Suprapubic skin (tissue), 4 donors: ENCODE measurements at regions not wholly inside any gene's neighbourhood (a gene's known extent, or its start where the extent isn't known, plus 50 kb on each side); places are given as distances from the start of the nearest gene placed in this dataset.
A peak's percentile ranks its signal among the peaks of the same experiment; 100 is the strongest.

Experiments used
- DNase-seq, 2 donors: peaks; one replicate each; pipeline ENCODE4 v3.0.0-alpha.2; 2019; ENCODE audit warnings: low spot score in 2 of 2
- H3K27ac ChIP-seq: fragments of 200-600 bp; sonication (generic); one replicate; pipeline ENCODE4 v1.5.1; 2019
- H3K27me3 ChIP-seq: fragments of 200-600 bp; sonication (generic); one replicate; pipeline ENCODE4 v1.5.1; 2019
- H3K36me3 ChIP-seq: fragments of 200-600 bp; sonication (generic); one replicate; pipeline ENCODE4 v1.5.1; 2019
- H3K4me1 ChIP-seq: fragments of 200-600 bp; sonication (generic); one replicate; pipeline ENCODE4 v1.5.1; 2019
- H3K4me3 ChIP-seq: fragments of 200-600 bp; sonication (generic); one replicate; pipeline ENCODE4 v1.5.1; 2019; ENCODE audit warnings: mild to moderate bottlenecking
- H3K9me3 ChIP-seq: fragments of 200-600 bp; sonication (generic); one replicate; pipeline ENCODE4 v1.5.1; 2019
- CTCF ChIP-seq, 2 donors: fragments of 200-600 bp in 1 of 2; fragments of 450-650 bp in 1 of 2; sonication (generic) in 1 of 2; IDR thresholded peaks; one replicate each; pipeline ENCODE4 v1.5.1; 2016 to 2019; ENCODE audit warnings: antibody characterized with exemption in 2 of 2, mild to moderate bottlenecking in 1 of 2, moderate library complexity in 1 of 2
- EP300 ChIP-seq: sonication (generic); formaldehyde crosslinking; IDR thresholded peaks from one replicate; pipeline ENCODE4 v1.6.1; 2017; ENCODE audit warnings: antibody characterized with exemption
- POLR2A ChIP-seq, 2 donors: fragments of 450-650 bp; IDR thresholded peaks; one replicate each; pipeline ENCODE4 v1.6.1; 2017; ENCODE audit warnings: antibody characterized with exemption in 2 of 2, mild to moderate bottlenecking in 2 of 2, moderate library complexity in 2 of 2
- POLR2AphosphoS5 ChIP-seq, 3 donors: sonication (generic); formaldehyde crosslinking; IDR thresholded peaks; one replicate each; pipeline ENCODE4 v1.6.1; 2017; ENCODE audit warnings: antibody characterized with exemption in 3 of 3
- WGBS: methylation state at CpG from one replicate; pipeline ENCODE4 v1.1.5; 2018; 5-methylcytosine and 5-hydroxymethylcytosine counted together

GRCh38 chr3:194273743-194274310 is 77.3 kb downstream of the CPN2 start:
- WGBS, result 86% methylated on average over 7 of the region's 7 CpGs
- H3K27ac ChIP-seq, result peak overlapping the region; percentile 25
- H3K36me3 ChIP-seq, result no peaks in the 10 kb centered on the region
- peak; percentile 32 to 33 for DNase-seq
- no peaks in the 10 kb centered on the region for H3K27me3 ChIP-seq
- no peak overlapping the region for H3K4me3 ChIP-seq
- H3K4me1 ChIP-seq, result peaks cover 96% of the 10 kb centered on the region
- no peak for TF ChIP-seq CTCF (IDR thresholded peaks at IDR 0.05)
- no peak for TF ChIP-seq POLR2A (IDR thresholded peaks at IDR 0.05)
- no peak for TF ChIP-seq EP300
- TF ChIP-seq POLR2AphosphoS5 (IDR thresholded peaks at IDR 0.05), result no peak
- no peaks in the 10 kb centered on the region for H3K9me3 ChIP-seq

- H3K36me3 ChIP-seq, result no peaks in the 10 kb centered on the region
- H3K27ac ChIP-seq, result peak overlapping the region; percentile 42
- no peaks in the 10 kb centered on the region for H3K27me3 ChIP-seq
- no peak overlapping the region for H3K4me3 ChIP-seq
- no peaks in the 10 kb centered on the region for H3K9me3 ChIP-seq
- TF ChIP-seq CTCF (IDR thresholded peaks at IDR 0.05), result no peak
- no peak for TF ChIP-seq EP300
- no peak for TF ChIP-seq POLR2A (IDR thresholded peaks at IDR 0.05)
- TF ChIP-seq POLR2AphosphoS5 (IDR thresholded peaks at IDR 0.05), result no peak
- DNase-seq, result peak; percentile 38 to 65
- WGBS, result 40% methylated on average over 4 of the region's 4 CpGs
- H3K4me1 ChIP-seq, result peaks cover 90% of the 10 kb centered on the region
These were observed 76.6 kb downstream of the CPN2 start for GRCh38 chr3:194274424-194275085.

- Histone ChIP-seq H3K4me1 (peaks cover 83% of the 10 kb centered on the region), H3K27ac (peak overlapping the region; percentile 40), H3K27me3 (no peaks in the 10 kb centered on the region), H3K9me3 (no peaks in the 10 kb centered on the region), H3K36me3 (no peaks in the 10 kb centered on the region), H3K4me3 (no peak overlapping the region)
- DNase-seq, result peak; percentile 59 to 77
- 67% methylated on average over 6 of the region's 8 CpGs for WGBS
- TF ChIP-seq EP300 (no peak), POLR2AphosphoS5 (IDR thresholded peaks at IDR 0.05) (no peak), CTCF (IDR thresholded peaks at IDR 0.05) (no peak), POLR2A (IDR thresholded peaks at IDR 0.05) (no peak)
These were observed 75.8 kb downstream of the CPN2 start for GRCh38 chr3:194275291-194275690.

- WGBS, result 47% methylated on average over 7 of the region's 8 CpGs
- Histone ChIP-seq H3K4me1 (peaks cover 79% of the 10 kb centered on the region), H3K27ac (peak overlapping the region; percentile 21)
These were observed 75.4 kb downstream of the CPN2 start for GRCh38 chr3:194275721-194276120.

More at GRCh38 chr3:194275721-194276120, 75.4 kb downstream of the CPN2 start:
- no peak for TF ChIP-seq CTCF (IDR thresholded peaks at IDR 0.05)
- TF ChIP-seq EP300, result no peak
- no peak for TF ChIP-seq POLR2A (IDR thresholded peaks at IDR 0.05)
- TF ChIP-seq POLR2AphosphoS5 (IDR thresholded peaks at IDR 0.05), result no peak
- no peaks in the 10 kb centered on the region for H3K36me3 ChIP-seq
- no peaks in the 10 kb centered on the region for H3K27me3 ChIP-seq
- H3K9me3 ChIP-seq, result no peaks in the 10 kb centered on the region
- H3K4me3 ChIP-seq, result no peak overlapping the region
- DNase-seq, result peak; percentile 45 to 47
